NCI-H187 (cell line): ENCODE measurements at regions not wholly inside any gene's neighbourhood (a gene's known extent, or its start where the extent isn't known, plus 50 kb on each side); places are given as distances from the start of the nearest gene placed in this dataset.
A peak's percentile ranks its signal among the peaks of the same experiment; 100 is the strongest.
"Not testable (repeated sequence)": the region's sequence is repeated elsewhere in the genome, so short reads cannot be mapped to it uniquely, and the experiment has no call there.

ENCODE experiments used
- DNase-seq, 2 experiments: peaks; one replicate each; lab custom pipeline; 2025; lab: John Stamatoyannopoulos, UW

DNA sequence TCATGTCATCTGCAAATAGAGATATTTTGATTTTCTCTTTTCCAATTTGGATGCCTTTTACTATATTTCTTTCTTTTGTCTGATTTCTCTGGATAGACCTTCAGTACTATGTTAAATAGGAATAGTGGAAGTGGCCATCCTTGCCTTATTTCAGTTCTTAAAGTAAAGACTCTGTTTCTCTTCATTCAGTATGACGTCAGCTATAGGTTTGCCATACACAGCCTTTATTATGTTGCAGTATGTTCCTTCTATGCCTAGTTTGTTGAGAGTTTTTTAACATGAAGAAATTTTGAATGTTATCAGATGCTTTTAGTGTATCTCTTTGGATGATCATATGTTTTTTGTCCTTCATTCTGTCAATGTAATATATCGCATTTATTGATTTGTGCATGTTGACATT lies 566.7 kb upstream of the ROBO1 start:
- no peak for DNase-seq

DNA sequence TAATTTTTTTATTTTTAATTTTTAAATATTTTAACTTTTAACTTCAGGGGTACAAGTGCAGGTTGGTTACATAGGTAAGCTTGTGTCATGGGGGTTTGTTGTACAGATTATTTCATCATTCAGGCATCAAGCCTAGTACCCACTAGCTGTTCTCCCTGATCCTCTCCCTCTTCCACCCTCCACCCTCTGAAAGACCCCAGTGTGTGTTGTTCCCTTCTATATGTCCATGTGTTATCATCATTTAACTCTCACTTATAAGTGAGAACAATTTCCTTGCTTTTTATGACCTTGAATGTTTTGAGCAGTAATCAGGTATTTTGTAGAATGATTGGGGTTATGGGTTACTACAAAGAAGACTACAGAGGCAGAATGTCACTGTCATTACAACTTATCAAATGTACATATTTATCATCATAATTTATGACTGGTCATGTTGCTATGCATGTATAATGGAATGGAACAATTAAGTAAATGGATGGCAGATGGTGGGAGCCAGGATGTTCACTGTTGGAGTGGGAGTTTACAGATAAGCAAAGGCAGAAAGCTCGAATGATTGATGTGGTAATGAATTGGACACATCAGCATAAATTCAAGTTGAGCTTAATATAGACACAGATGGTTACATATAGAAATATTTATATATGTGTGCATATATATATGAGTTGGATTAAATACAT lies 563.8 kb upstream of the ROBO1 start:
- DNase-seq, result no peak

DNA sequence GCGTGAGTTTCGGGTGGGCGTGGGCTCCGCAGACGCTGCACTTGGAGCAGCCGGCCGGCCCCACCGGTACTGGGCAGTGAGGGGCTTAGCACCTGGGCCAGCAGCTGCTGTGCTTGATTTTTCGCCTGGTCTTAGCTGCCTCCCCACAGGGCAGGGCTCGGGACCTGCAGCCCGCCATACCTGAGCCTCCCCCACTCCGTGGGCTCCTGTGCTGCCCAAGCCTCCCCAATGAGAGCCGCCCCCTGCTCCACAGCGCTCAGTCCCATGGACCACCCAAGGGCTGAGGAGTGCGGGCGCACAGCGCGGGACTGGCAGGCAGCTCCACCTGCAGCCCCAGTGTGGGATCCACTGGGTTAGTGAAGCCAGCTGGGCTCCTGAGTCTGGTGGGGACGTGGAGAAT lies 546.7 kb upstream of the ROBO1 start:
- DNase-seq, result not testable (repeated sequence)

DNA sequence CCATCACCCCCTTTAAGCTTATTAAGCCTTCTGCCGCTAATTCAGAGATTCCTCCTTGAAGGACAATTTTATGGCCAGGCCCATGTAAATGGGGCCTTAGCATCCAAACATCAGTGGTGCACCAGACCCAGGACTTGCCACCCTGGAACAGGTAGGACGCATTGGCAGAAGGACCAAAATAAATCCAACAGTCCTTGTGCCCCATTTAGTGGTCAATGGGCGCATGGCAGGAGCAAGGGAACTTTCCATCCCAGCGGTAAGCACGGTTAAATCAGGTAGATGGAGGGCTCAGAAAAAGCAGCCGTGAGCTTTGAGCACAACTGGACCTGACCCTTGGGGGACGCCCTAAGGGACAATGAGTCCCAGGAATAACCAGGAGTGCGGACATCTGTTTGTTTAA lies 540.8 kb upstream of the ROBO1 start:
- DNase-seq, result no peak

DNA sequence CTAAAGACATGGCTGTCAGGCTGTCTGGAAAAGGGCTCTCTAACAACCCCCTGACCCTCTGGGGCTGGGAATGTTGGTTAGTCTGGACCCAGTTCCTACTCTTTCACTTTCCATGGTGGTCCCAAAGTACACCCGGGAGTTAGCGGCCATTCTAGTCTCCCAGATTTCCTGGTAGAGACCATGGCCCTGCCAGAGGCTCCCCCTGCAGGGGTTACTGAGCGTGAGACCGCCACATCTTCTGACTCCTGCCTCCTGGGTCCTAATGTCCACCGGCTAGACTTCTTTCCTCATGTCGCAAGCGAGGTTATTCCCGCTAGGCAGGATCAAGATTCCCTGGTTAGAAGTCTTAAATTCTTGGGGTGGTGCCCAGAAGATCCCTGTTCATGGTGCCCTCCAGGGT lies 540.0 kb upstream of the ROBO1 start:
- DNase-seq, result no peak

DNA sequence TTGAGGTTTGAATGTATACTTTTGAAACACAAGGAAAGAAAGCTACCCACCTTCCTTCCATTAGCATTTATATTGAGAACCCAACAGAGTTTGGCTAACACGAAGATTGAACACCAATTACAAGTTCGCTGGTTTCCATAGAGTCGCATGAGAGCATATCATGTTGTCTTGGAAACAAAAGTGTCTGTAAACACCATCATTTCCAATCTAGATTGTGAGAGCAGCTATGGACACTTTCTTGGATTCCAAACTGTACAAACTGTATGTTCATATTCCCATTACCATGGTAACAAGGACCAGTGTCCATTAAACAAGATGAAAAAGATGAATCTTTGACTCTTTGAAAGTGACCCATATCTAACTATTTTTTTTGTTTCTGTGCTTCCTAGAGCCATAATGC lies 529.9 kb upstream of the ROBO1 start:
- no peak for DNase-seq

DNA sequence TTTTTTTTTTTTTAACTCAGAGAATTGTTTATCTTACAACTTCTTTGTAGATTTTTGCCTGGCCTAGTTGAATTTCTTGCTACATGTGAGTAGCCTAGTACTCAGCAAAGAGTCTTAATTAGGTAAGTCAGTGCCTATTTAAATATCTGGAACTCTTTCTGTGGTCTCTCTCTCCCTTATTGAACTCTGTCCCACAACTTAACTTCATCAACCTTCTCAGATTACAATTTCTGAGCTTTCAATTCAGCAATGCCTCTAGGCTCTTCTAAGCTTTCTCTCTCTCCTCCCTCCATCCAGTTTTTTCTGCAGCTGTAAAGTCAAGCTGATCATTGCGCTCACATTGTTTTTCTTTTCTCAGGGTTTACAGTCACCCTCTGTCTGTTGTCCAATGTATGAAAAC lies 517.6 kb upstream of the ROBO1 start:
- DNase-seq, result no peak

DNA sequence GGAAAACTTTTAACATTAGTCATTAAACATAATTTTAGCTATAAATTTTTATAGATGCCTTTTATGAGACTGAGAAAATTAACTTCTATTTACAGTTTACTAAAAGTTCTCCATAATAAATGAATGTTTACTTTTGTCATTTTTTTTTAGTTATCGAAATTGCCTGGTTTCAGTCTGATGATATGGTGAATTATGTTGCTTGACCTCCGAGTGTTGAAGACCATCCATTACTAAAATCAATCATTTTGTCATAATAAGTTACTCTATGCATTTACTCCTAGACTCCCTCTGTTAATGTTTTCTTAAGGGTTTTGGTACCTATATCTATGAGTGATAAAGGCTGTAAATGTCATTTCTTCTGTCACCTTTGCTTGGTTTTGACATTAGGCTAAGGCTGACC lies 516.0 kb upstream of the ROBO1 start:
- DNase-seq, result no peak

DNA sequence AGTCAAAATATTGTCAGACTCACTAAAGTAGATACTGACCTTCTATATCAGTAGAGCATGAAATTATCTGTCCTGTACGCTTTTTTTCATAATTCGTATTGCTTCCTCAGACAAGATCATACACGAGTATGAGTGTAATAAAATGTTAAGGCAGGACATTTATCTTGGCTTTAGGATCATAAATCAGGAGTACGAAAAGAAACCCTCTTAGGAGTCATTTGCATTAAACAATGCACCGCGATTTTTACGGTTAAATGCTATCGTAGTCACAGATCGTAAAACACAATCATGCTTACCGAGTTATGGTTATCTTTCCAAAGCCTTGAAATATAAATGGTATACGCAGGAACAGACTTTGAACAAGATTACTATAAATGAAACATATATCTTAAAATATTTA lies 510.3 kb upstream of the ROBO1 start:
- peak in 1 of 2 experiments; percentile 3 for DNase-seq

DNA sequence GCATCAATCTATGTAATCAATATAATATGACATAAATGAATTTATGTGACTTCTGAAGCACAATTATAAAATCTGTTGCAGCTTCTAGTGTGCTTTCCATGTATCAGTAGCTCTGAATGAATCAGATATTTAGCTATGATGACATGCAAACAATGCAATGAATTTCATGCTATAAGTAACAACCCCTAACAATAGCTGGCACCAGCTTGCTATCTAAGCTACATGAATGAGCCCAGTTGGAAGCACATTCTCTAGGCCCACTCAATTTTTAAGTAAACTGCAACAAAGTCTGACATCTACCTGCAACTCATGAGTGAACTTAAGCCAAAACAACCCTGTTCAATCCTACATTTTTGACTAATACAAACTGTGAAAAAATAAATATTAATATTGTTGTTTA lies 507.3 kb upstream of the ROBO1 start:
- DNase-seq, result no peak

DNA sequence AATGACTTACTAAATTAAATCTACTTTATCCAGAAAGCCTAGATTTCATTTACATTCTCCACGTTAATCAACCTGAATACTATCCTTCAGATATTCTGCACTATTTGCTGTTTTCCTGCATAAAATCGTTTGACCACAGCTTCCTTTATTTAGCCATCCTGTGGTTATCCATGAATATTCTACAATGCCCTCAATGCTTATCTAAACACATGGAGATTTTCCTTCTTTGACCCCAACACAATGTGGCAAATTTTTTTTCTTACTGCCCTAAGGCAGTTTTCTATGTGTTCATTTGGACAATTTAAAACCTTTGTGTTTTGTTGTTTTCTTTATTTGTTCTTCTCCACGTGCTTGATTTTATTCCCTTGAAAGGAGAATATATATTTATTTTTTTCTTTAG lies 495.5 kb upstream of the ROBO1 start:
- DNase-seq, result no peak

DNA sequence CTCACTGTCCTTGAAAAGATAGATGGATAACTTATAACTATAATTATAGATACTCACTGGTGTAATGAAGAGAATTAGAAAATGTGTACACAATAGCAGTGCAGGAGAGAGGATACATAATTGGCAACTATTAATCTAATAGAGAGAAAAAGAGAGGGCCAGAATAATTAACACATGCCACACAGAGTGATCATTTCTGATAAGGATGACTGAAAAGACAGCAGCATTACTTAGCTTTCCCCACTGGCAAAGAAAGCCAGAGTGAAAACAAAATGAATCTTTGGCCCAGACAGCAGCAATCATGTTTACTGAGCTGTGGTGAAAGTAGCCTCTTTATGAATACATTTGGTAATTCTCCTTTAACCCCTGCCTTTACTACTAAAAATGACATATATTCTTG lies 493.3 kb upstream of the ROBO1 start:
- DNase-seq, result no peak

DNA sequence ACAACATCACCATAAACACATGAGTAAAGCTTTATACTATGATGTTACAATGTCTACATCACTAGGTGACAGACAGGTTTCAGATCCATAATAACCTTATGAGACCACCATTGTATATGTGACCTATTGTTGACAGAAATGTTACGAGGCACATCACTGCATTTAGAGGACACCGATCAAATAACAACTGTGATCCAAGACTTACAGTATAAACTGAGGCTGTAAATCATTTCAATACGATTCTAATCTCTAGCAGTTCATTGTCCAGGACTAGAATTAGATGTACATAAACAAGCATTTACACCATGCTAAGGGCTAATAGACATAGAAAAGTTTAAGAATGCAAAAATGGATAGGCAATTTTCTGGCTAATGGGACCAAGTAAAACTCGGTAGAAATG lies 491.9 kb upstream of the ROBO1 start:
- no peak for DNase-seq

DNA sequence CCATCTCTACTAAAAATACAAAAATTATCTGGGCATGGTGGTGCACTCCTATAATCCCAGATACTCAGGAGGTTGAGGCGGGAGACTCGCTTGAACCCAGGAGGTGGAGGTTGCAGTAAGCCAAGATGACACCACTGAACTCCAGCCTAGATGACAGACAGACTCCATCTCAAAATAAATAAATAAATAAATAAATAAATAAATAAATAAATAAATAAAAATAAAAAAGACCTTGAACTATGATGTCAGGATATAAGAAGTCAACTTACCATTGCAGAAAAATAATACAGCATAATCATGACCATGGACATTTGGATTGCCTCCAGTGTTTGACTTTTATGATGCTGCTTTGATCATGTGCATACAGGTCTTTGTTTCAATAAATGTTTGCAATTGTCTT lies 484.3 kb upstream of the ROBO1 start:
- DNase-seq, result no peak

DNA sequence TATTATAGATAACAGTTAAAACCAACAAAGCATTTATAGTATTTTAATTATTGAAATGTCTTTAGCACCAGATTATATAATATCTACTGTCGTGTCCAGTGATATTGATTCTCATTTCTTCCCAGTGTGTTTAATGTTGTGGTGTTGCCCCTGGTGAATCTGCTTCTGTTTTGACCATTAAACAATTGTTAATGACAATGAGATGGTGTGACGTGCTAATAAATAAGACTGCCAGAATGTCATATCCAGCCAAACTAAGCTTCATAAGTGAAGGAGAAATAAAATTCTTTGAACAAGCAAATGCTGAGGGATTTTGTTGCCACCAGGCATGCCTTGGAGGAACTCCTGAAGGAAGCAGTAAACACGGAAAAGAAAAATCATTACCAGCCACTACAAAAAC lies 480.0 kb upstream of the ROBO1 start:
- DNase-seq, result no peak

DNA sequence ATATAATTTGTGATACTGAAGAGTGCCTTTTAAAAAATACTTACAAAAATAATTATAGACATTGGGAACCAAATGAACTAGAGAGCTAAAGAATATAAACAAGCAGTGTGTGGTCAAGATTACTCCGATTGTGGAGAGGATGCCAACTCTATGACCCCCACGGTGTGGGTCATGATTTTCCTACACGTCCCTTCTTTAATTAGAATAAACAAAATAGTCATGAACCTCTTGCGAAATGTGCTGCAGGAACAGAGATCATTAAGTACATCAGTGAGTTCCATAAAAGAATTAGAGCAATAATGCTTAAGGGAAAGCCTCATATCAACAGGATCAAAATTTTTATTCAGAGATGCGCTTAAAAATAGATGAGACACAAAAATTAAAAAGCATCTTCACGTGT lies 476.6 kb upstream of the ROBO1 start:
- no peak for DNase-seq

DNA sequence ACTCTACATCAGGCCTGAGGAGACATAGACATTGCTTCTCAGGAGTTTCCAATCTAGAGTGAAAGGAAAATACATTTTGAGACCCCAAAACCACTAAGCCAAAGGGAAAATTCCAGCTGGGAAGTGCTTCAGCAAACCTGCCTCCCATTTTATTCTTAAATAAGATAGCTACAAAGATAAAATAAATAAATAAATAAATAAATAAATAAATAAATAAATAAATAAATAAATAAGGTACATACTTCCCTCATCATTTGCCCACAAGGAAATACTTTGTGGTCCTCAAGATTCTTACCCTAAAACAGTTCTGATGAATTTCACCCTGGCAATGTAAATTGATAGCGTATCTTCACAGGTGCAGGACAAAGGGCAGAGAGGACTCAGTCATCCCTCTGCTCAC lies 474.0 kb upstream of the ROBO1 start:
- DNase-seq, result no peak

DNA sequence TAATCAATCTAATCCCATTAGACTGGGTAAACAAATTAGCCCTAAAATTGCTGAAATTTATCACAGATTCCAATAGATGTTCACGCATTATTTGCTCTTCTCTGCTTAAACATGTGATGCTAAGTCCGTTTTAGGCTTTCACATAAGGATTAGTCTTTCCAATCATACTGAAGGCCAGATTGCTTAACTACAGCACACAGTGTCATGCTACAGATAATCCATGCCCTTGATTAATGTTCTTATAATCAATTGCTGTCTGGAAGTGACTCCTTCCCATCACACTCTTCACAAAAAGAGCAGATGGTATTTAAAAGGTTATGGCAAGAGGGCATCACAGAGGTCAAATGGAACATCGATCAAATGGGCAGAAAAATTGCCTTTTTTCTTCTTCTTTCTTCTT lies 471.5 kb upstream of the ROBO1 start:
- DNase-seq, result no peak

DNA sequence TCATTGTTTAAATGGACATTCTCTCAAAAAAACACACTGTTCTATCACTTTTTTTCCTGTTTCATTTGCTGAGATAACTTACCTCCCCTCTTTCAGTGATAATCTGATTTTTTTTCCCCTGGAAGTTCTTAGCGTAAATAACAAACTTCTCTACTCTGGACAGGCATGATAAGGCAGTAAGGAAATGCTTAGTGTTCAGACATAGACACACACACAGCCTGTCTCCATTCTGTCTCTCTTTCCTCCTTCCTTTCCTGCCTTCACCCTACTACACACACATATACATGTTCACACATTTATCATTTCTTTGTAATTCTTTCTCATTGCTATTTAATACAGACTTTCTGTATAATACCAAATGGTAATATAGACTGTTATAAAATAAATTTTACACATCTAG lies 470.8 kb upstream of the ROBO1 start:
- DNase-seq, result no peak

DNA sequence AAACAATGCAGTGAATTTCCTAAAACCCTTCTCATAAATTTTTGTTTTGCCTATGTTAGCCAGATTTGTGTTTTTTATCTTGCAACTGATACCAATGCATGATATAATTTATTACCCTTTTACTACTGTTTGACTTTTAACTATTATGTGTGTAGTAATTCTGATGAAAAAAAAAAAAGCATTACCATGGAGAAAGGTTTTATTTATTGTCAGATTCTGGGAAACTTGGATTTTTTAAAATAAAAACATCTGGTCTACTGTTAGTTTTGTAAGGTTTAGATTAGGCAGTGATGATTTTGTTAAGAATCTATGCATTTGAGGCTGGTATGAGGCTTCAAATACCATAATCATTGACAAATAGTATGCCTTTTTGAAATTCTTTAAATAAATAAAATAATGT lies 470.4 kb upstream of the ROBO1 start:
- no peak for DNase-seq

DNA sequence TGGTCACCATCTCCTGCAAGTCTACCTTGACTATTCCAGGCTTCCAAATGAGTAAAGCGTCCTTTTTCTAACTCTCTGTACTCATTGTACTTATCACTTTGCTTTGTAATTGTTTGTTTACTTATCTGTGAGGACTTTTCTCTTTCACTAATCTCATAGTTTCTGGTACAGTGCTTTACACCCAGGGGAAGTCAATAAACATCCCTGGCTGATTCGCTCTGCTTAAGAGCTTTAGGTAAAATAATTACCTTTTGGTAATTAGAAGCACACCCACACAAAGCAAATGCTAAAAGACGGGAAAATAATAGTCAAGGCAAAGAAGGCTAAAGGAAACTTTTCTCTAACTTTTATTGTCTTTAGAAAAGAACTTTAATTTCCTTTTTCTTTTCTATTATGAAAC lies 466.9 kb upstream of the ROBO1 start:
- no peak for DNase-seq

DNA sequence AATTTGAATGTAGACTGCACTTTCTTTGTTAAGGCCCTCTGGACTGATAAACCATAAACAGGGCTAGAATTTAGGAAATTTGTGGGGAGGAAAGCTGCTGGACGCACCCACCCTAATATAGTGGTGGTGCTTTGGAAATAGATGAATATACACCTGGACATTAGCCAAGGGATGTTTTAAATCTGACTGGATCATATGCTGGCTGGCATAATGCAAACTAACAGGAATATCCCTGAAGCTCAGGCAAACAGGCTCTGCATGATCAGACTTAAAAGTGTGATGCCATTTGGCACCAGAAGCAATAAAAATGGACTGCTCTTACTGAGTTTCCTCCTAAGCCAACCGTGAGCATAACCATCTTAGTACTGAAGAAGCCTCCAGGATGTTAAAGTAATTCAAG lies 465.8 kb upstream of the ROBO1 start:
- DNase-seq, result no peak

DNA sequence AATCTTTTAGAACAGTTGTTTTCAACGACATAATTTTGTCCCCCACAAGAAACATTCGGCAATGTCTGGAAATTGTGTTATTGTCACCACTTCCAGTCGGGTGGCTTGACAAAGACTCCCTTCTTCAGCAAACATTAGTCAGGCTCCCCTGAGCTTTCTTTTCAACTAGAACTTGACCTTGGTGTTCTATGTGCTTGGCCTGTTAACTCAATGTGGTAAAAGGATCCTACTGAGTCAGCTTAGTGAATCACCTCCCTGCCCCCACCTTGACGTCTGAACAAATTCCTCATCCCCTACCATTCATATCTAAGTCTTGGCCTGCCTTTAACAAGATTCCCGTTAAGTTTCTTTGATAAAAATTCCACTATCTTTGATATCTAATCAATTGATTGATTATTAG lies 465.0 kb upstream of the ROBO1 start:
- DNase-seq, result no peak

DNA sequence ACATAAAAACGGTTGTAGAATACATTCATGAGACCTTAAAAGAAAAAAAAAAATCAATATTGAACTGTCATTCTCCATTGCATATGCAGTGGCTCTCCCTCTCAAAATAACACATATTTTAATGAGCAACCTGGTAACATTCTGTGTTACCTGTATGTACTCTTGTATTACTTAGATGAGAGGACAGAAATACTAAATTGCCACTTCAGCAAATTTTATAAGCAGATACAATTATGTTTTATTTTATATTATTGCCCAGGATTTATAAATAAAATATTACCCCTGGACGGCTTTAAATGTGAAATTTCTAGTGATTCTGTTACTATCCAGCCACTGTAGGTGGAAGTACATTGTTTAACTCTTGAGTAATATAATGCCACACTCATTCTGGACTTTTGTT lies 463.2 kb upstream of the ROBO1 start:
- DNase-seq, result no peak

DNA sequence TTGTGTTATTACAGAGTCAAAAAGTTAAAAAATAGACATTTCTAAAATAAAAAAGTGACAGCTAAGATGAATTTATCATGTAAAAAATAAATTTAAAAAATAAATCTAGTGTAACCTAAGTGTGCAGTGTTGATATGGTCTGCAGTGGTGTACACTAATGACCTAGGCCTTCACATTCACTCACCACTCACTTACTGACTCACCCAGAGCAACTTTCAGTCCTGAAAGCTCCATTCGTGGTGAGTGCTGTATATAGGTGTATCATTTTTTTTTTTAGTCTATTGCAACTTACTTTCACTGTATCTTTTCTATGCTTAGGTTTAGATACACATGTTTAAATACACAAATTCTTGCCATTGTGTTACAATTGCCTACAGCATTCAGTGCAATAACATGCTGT lies 459.4 kb upstream of the ROBO1 start:
- DNase-seq, result no peak
